MM.1S (cell line): ENCODE measurements at regions not wholly inside any gene's neighbourhood (a gene's known extent, or its start where the extent isn't known, plus 50 kb on each side); places are given as distances from the start of the nearest gene placed in this dataset.

Experiments used
- DNase-seq: peaks from one replicate; pipeline ENCODE4 v3.0.0-alpha.2; 2015
- H2AFZ ChIP-seq: fragments of 300-600 bp; sonication (generic); 2 replicates; pipeline ENCODE4 v1.6.0; 2016; ENCODE audit warnings: antibody characterized with exemption, low read length
- H3F3A ChIP-seq: fragments of 300-600 bp; sonication (generic); 2 replicates; pipeline ENCODE4 v1.6.1; 2016; ENCODE audit warnings: mild to moderate bottlenecking, antibody characterized with exemption, low read length, moderate library complexity, mixed read lengths; ENCODE audit not compliant: insufficient read depth
- H3K27ac ChIP-seq: fragments of 300-600 bp; sonication (generic); 2 replicates; pipeline ENCODE4 v1.5.1; 2016; ENCODE audit warnings: mild to moderate bottlenecking, low read length
- H3K27me3 ChIP-seq: fragments of 300-600 bp; sonication (generic); replicated peaks from 2 replicates; pipeline ENCODE4 v1.6.0; 2016; ENCODE audit warnings: low read length; ENCODE audit not compliant: insufficient read depth
- H3K36me3 ChIP-seq: fragments of 300-600 bp; sonication (generic); replicated peaks from 2 replicates; pipeline ENCODE4 v1.6.1; 2016; ENCODE audit warnings: mild to moderate bottlenecking, low read length, mixed read lengths; ENCODE audit not compliant: insufficient read depth
- H3K4me1 ChIP-seq: fragments of 300-600 bp; sonication (generic); 2 replicates; pipeline ENCODE4 v1.6.1; 2016; ENCODE audit warnings: low read length, mixed read lengths
- H3K4me2 ChIP-seq: fragments of 300-600 bp; sonication (generic); 2 replicates; pipeline ENCODE4 v1.6.0; 2016; ENCODE audit warnings: low read depth, low read length
- H3K4me3 ChIP-seq: fragments of 300-600 bp; sonication (generic); 2 replicates; pipeline ENCODE4 v1.5.1; 2016; ENCODE audit warnings: low read length, mixed read lengths
- H3K79me2 ChIP-seq: fragments of 300-600 bp; sonication (generic); 2 replicates; pipeline ENCODE4 v1.6.1; 2016; ENCODE audit warnings: mixed run types, low read length, mixed read lengths
- H3K9ac ChIP-seq: fragments of 300-600 bp; sonication (generic); 2 replicates; pipeline ENCODE4 v1.6.1; 2016; ENCODE audit warnings: low read length, mixed read lengths
- H3K9me2 ChIP-seq: fragments of 300-600 bp; sonication (generic); replicated peaks from 2 replicates; pipeline ENCODE4 v1.6.1; 2016; ENCODE audit warnings: mild to moderate bottlenecking, low read length, mixed read lengths; ENCODE audit not compliant: insufficient read depth
- H3K9me3 ChIP-seq: fragments of 300-600 bp; sonication (generic); replicated peaks from 2 replicates; pipeline ENCODE4 v1.6.1; 2016; ENCODE audit warnings: mild to moderate bottlenecking, low read length, mixed read lengths; ENCODE audit not compliant: insufficient read depth
- H4K20me1 ChIP-seq: fragments of 300-600 bp; sonication (generic); 2 replicates; pipeline ENCODE4 v1.6.1; 2016; ENCODE audit warnings: mild to moderate bottlenecking, low read length, moderate library complexity, mixed read lengths; ENCODE audit not compliant: insufficient read depth
- EZH2 ChIP-seq: fragments of 300-600 bp; sonication (generic); optimal IDR thresholded peaks from 2 replicates; pipeline ENCODE3; 2017; ENCODE audit warnings: low read depth, mild to moderate bottlenecking, antibody characterized with exemption, low read length, mixed read lengths
- EZH2phosphoT487 ChIP-seq: fragments of 300-600 bp; sonication (generic); IDR thresholded peaks from 2 replicates; pipeline ENCODE4 v1.6.1; 2018; ENCODE audit warnings: antibody characterized with exemption, low read length
- TF ChIP-seq, protein P1 (sequence below): fragments of 300-600 bp; sonication (generic); IDR thresholded peaks from 2 replicates; pipeline ENCODE4 v1.5.1; 2016; ENCODE audit warnings: antibody characterized with exemption, low read length, mixed read lengths

DNA sequence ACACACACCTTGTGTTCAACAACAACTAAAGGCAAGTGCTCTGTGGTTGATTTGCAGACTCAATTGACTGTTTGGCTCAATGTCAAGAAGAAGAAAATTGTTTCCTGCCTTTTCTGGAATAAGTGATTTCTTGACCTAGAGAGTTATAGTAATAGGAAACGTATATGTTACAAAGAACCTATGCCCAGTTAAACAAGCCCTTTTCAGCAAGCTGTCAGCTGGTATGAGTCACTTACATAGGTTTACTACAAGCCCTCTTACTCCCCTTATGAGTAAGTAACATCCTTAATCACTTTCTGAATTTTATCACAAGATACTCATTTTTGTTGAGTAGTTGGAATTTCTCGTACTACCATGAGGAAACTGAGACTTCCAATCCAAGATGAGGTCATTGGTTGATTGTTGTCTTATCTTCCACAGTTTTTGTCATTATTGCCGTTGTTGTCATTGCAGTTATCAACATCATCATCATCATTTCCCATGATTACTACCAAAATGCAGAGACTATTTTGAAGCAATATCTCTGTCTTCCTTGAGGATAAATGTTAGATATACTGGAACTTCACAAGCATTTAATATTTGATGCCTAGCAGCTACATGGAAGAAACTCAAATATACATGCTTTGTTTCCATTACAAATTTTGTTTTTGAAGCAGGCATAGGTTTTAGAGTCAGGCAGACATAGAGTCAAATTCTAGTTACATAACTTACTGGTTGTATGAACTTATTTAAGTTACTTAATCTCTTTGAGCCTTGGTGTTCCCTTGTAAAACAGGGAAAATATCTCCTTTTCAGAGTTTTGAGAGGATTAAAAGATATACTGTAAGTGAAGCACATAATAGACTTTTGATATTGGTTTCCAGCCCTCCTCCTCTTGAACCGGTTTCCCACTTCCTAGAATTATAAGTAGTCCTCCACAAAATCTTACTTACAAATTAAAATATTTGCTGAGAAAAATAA lies 106.0 kb downstream of the RAP2A start:
- H3F3A ChIP-seq, result no peaks in the 10 kb centered on the region; the same call in 1 of the 2 replicates
- DNase-seq, result no peak
- no peak overlapping the region for H3K27ac ChIP-seq
- peaks cover 15% of the 10 kb centered on the region for H3K4me1 ChIP-seq
- H3K27me3 ChIP-seq, result no peaks in the 10 kb centered on the region
- TF ChIP-seq, protein P1, sequence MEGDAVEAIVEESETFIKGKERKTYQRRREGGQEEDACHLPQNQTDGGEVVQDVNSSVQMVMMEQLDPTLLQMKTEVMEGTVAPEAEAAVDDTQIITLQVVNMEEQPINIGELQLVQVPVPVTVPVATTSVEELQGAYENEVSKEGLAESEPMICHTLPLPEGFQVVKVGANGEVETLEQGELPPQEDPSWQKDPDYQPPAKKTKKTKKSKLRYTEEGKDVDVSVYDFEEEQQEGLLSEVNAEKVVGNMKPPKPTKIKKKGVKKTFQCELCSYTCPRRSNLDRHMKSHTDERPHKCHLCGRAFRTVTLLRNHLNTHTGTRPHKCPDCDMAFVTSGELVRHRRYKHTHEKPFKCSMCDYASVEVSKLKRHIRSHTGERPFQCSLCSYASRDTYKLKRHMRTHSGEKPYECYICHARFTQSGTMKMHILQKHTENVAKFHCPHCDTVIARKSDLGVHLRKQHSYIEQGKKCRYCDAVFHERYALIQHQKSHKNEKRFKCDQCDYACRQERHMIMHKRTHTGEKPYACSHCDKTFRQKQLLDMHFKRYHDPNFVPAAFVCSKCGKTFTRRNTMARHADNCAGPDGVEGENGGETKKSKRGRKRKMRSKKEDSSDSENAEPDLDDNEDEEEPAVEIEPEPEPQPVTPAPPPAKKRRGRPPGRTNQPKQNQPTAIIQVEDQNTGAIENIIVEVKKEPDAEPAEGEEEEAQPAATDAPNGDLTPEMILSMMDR, result no peak
- TF ChIP-seq EZH2phosphoT487 (no peak), EZH2 (no peak)
- no peak overlapping the region for H3K9ac ChIP-seq
- H3K9me2 ChIP-seq, result no peaks in the 10 kb centered on the region
- no peaks in the 10 kb centered on the region for H3K36me3 ChIP-seq
- H3K4me2 ChIP-seq, result no peak overlapping the region
- H3K79me2 ChIP-seq, result no peaks in the 10 kb centered on the region
- no peaks in the 10 kb centered on the region for H3K9me3 ChIP-seq
- H2AFZ ChIP-seq, result no peak overlapping the region
- H3K4me3 ChIP-seq, result no peak overlapping the region
- no peaks in the 10 kb centered on the region for H4K20me1 ChIP-seq

DNA sequence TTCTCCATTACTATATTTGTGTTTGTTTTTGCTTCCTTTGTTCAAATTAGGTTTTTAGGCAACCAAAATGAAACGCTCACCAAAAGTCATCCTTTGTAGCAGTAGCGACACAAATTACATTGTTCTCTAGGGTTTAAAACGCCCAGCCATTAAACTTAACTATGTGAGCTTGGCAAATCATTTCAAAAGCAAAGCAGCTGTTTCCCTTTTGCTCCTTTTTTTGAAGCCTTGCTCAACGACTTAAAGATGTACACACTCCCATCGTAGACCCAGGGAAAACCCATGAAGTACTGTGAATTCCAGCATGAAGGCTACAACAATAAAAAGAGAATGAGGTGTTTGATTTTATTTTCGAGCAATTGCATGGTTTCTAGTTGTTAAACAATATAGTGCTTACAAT lies 106.7 kb downstream of the RAP2A start:
- Histone ChIP-seq H3K4me1 (peaks cover 15% of the 10 kb centered on the region), H3K4me2 (no peak overlapping the region), H3K36me3 (no peaks in the 10 kb centered on the region), H4K20me1 (no peaks in the 10 kb centered on the region), H3K27me3 (no peaks in the 10 kb centered on the region), H3K9me3 (no peaks in the 10 kb centered on the region), H3K9me2 (no peaks in the 10 kb centered on the region), H3K27ac (no peak overlapping the region), H2AFZ (no peak overlapping the region), H3K4me3 (no peak overlapping the region), H3K79me2 (no peaks in the 10 kb centered on the region), H3K9ac (no peak overlapping the region), H3F3A (no peaks in the 10 kb centered on the region; the same call in 1 of the 2 replicates)
- no peak for TF ChIP-seq EZH2phosphoT487
- no peak for TF ChIP-seq EZH2
- TF ChIP-seq, protein P1, result no peak
- DNase-seq, result no peak

DNA sequence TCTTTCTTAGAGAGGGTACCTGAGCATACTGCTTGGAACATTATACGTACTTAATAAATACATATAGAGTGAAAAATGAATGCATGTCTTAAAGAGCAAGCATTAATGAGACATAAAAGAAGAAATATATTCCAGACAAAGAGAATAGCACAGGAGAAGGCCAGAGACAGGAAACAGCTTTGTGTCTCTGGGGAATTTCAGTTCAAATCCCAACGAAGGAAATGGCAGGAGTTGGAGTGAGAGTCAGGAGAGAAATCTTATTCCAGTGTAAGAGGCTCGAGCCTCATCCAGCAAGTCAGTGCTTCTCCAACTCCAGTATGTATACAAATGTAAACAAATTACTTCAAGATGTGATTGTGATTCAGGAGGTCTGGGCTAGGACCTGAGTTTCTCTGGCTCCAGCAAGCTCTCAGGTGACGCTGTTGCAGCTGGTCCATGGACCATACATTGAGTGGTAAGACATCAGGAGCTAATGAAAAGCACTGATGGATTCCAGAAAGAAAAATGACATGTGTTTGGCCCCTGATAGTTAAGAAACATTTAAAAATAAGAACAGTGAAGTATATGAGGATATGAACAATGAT lies 108.2 kb downstream of the RAP2A start:
- H2AFZ ChIP-seq, result no peak overlapping the region
- no peaks in the 10 kb centered on the region for H3K9me2 ChIP-seq
- H3K9me3 ChIP-seq, result no peaks in the 10 kb centered on the region
- DNase-seq, result no peak
- TF ChIP-seq EZH2 (no peak), EZH2phosphoT487 (no peak)
- TF ChIP-seq, protein P1, result no peak
- no peak overlapping the region for H3K9ac ChIP-seq
- peaks cover 12% of the 10 kb centered on the region for H3K4me1 ChIP-seq
- no peak overlapping the region for H3K27ac ChIP-seq
- H3K4me2 ChIP-seq, result no peak overlapping the region
- no peaks in the 10 kb centered on the region for H3K36me3 ChIP-seq
- no peaks in the 10 kb centered on the region for H4K20me1 ChIP-seq
- no peaks in the 10 kb centered on the region for H3K79me2 ChIP-seq
- H3F3A ChIP-seq, result no peaks in the 10 kb centered on the region; the same call in 1 of the 2 replicates
- H3K4me3 ChIP-seq, result no peak overlapping the region
- no peaks in the 10 kb centered on the region for H3K27me3 ChIP-seq
